ENCODE measurements at regions not wholly inside any gene's neighbourhood (a gene's known extent, or its start where the extent isn't known, plus 50 kb on each side); places are given as distances from the start of the nearest gene placed in this dataset.
"Not testable (repeated sequence)": the region's sequence is repeated elsewhere in the genome, so short reads cannot be mapped to it uniquely, and the experiment has no call there.

- WGBS, 2 donors (ENCODE audit: low coverage in 1 of 2), result 5 to 16% methylated on average over 2 to 3 of the region's 3 CpGs
- no peak for ATAC-seq
- H3K4me3 ChIP-seq, result no peak overlapping the region
- no peaks in the 10 kb centered on the region for H3K36me3 ChIP-seq
- no peak for TF ChIP-seq POLR2A (IDR thresholded peaks at IDR 0.05)
- no peak for TF ChIP-seq EP300 (IDR thresholded peaks at IDR 0.05)
- TF ChIP-seq POLR2AphosphoS5 (IDR thresholded peaks at IDR 0.05), result no peak
- no peak for TF ChIP-seq CTCF (IDR thresholded peaks at IDR 0.05)
- no peak overlapping the region for H3K27ac ChIP-seq
- no peaks in the 10 kb centered on the region for H3K9me3 ChIP-seq
- no peaks in the 10 kb centered on the region for H3K4me1 ChIP-seq
- no peaks in the 10 kb centered on the region for H3K27me3 ChIP-seq
Measured at GRCh38 chrX:128396601-128397000, 344.4 kb upstream of the ACTRT1 start.

- WGBS, 2 donors (ENCODE audit: low coverage in 1 of 2), result no CpG with 5 or more reads among the region's 3 CpGs
- H3K27ac ChIP-seq, H3K9me3 ChIP-seq, H3K27me3 ChIP-seq, H3K4me1 ChIP-seq, H3K36me3 ChIP-seq, ATAC-seq, H3K4me3 ChIP-seq: not testable (repeated sequence)
Measured at GRCh38 chrX:128383846-128384245, 331.6 kb upstream of the ACTRT1 start.

- Histone ChIP-seq H3K9me3 (no peaks in the 10 kb centered on the region), H3K36me3 (no peaks in the 10 kb centered on the region), H3K27ac (no peak overlapping the region), H3K4me1 (no peaks in the 10 kb centered on the region), H3K4me3 (no peak overlapping the region), H3K27me3 (no peaks in the 10 kb centered on the region)
- WGBS, 2 donors (ENCODE audit: low coverage in 1 of 2), result 79 to 93% methylated on average over 3 of the region's 3 CpGs
- TF ChIP-seq CTCF (IDR thresholded peaks at IDR 0.05), result no peak
- ATAC-seq, result no peak
Measured at GRCh38 chrX:128365492-128365891, 313.3 kb upstream of the ACTRT1 start.

- Histone ChIP-seq H3K4me3 (no peak overlapping the region), H3K27me3 (no peaks in the 10 kb centered on the region), H3K36me3 (no peaks in the 10 kb centered on the region), H3K27ac (no peak overlapping the region), H3K9me3 (no peaks in the 10 kb centered on the region), H3K4me1 (no peaks in the 10 kb centered on the region)
- no peak for ATAC-seq
- TF ChIP-seq POLR2AphosphoS5 (IDR thresholded peaks at IDR 0.05) (no peak), EP300 (IDR thresholded peaks at IDR 0.05) (no peak), CTCF (IDR thresholded peaks at IDR 0.05) (no peak), POLR2A (IDR thresholded peaks at IDR 0.05) (no peak)
- 50 to 80% methylated on average over 1 of the region's 1 CpG for WGBS, 2 donors (ENCODE audit: low coverage in 1 of 2)
Measured at GRCh38 chrX:128335671-128336070, 283.5 kb upstream of the ACTRT1 start.

- H3K27ac ChIP-seq, result no peak overlapping the region
- no peaks in the 10 kb centered on the region for H3K36me3 ChIP-seq
- TF ChIP-seq POLR2AphosphoS5 (IDR thresholded peaks at IDR 0.05), result no peak
- TF ChIP-seq EP300 (IDR thresholded peaks at IDR 0.05), result no peak
- no peaks in the 10 kb centered on the region for H3K4me1 ChIP-seq
- no peaks in the 10 kb centered on the region for H3K9me3 ChIP-seq
- no peaks in the 10 kb centered on the region for H3K27me3 ChIP-seq
- 80 to 84% methylated on average over 3 of the region's 3 CpGs for WGBS, 2 donors (ENCODE audit: low coverage in 1 of 2)
- no peak overlapping the region for H3K4me3 ChIP-seq
- no peak for ATAC-seq
Measured at GRCh38 chrX:128334821-128335220, 282.6 kb upstream of the ACTRT1 start.

- no peak overlapping the region for H3K27ac ChIP-seq
- no peaks in the 10 kb centered on the region for H3K36me3 ChIP-seq
- TF ChIP-seq POLR2AphosphoS5 (IDR thresholded peaks at IDR 0.05) (no peak), POLR2A (IDR thresholded peaks at IDR 0.05) (no peak), EP300 (IDR thresholded peaks at IDR 0.05) (no peak), CTCF (IDR thresholded peaks at IDR 0.05) (no peak)
- ATAC-seq, result no peak
- H3K27me3 ChIP-seq, result no peaks in the 10 kb centered on the region
- no peaks in the 10 kb centered on the region for H3K9me3 ChIP-seq
- no peak overlapping the region for H3K4me3 ChIP-seq
- H3K4me1 ChIP-seq, result no peaks in the 10 kb centered on the region
- WGBS, 2 donors (ENCODE audit: low coverage in 1 of 2), result 0 to 67% methylated on average over 1 to 3 of the region's 3 CpGs
Measured at GRCh38 chrX:128310912-128311311, 258.7 kb upstream of the ACTRT1 start.
